Panc1 (cell line): ENCODE measurements at regions not wholly inside any gene's neighbourhood (a gene's known extent, or its start where the extent isn't known, plus 50 kb on each side); places are given as distances from the start of the nearest gene placed in this dataset.

Experiments
- ATAC-seq: fragments of 200-7000 bp; cut with Tn5 transposase; 2 replicates; pipeline ENCODE4 v1.9.1; 2020; ENCODE audit warnings: mild to moderate bottlenecking, moderate library complexity
- BruUV-seq: library from RNA; stranded (reverse); fragments of 400-500 nt; replicated peaks from 2 replicates; lab custom pipeline; 2021; lab: Mats Ljungman, UMichigan
- CTCF ChIA-PET: fragments of 300-600 bp; sonication (Branson Sonifier 250); formaldehyde crosslinking; loops from one replicate; lab custom pipeline; 2022; ENCODE audit warnings: antibody characterized with exemption; lab: Charles Lee
- POLR2A ChIA-PET: fragments of 300-600 bp; sonication (Branson Sonifier 250); formaldehyde crosslinking; loops from one replicate; lab custom pipeline; 2022; ENCODE audit warnings: antibody characterized with exemption; lab: Charles Lee
- DNase-seq: peaks from one replicate; pipeline ENCODE4 v3.0.0-alpha.2; 2010; ENCODE audit warnings: low read depth, low spot score
- H3K27ac ChIP-seq: 2 replicates; pipeline ENCODE4 v1.5.1; 2011; ENCODE audit warnings: mild to moderate bottlenecking, low read length, inconsistent platforms
- H3K27me3 ChIP-seq: fragments of 200-500 bp; sonication (Bioruptor generic); 2 replicates; pipeline ENCODE4 v1.6.0; 2014; ENCODE audit warnings: low read length, inconsistent platforms; ENCODE audit not compliant: control insufficient read depth, insufficient read depth
- H3K36me3 ChIP-seq: fragments of 200-500 bp; sonication (Bioruptor generic); 2 replicates; pipeline ENCODE4 v1.5.1; 2014; ENCODE audit warnings: inconsistent platforms, mild to moderate bottlenecking, low read length, moderate library complexity; ENCODE audit not compliant: control insufficient read depth, insufficient read depth
- H3K4me1 ChIP-seq: 2 replicates; pipeline ENCODE4 v1.5.1; 2011; ENCODE audit warnings: inconsistent platforms, mild to moderate bottlenecking, low read length, moderate library complexity; ENCODE audit not compliant: control insufficient read depth, insufficient read depth
- H3K4me3 ChIP-seq, 2 experiments: 2 replicates each; pipeline ENCODE4 v1.5.1; 2011 to 2012; ENCODE audit warnings: low read depth in 2 of 2, low read length in 2 of 2, mild to moderate bottlenecking in 2 of 2, inconsistent platforms in 1 of 2, moderate library complexity in 1 of 2
- H3K9me3 ChIP-seq: fragments of 200-500 bp; sonication (Bioruptor generic); 2 replicates; pipeline ENCODE4 v1.5.1; 2014; ENCODE audit warnings: low read depth, mild to moderate bottlenecking, inconsistent platforms, low read length, moderate library complexity; ENCODE audit not compliant: control insufficient read depth, insufficient read depth
- POLR2AphosphoS5 ChIP-seq: IDR thresholded peaks from 2 replicates; pipeline ENCODE4 v1.6.1; 2012; ENCODE audit warnings: mild to moderate bottlenecking, low read depth, low read length, moderate library complexity
- REST ChIP-seq, 2 experiments: IDR thresholded peaks; 2 replicates each; pipeline ENCODE4 v1.6.1; 2011 to 2012; ENCODE audit warnings: low read depth in 2 of 2, control low read depth in 1 of 2, low read length in 1 of 2, mild to moderate bottlenecking in 1 of 2, moderate library complexity in 1 of 2; ENCODE audit not compliant: insufficient read depth in 1 of 2
- SIN3A ChIP-seq: IDR thresholded peaks from 2 replicates; pipeline ENCODE4 v1.6.1; 2012; ENCODE audit warnings: low read depth, mild to moderate bottlenecking, low read length, moderate library complexity, borderline replicate concordance; ENCODE audit not compliant: insufficient read depth
- TCF7L2 ChIP-seq: IDR thresholded peaks from 2 replicates; pipeline ENCODE4 v1.6.1; 2011; ENCODE audit warnings: mild to moderate bottlenecking, low read depth, low read length, inconsistent platforms
- in situ Hi-C: cut with HindIII; loops from 2 replicates; pipeline ENCODE4 v1.10.0; 2016; ENCODE audit warnings: low sequenced_read_pairs, low pct_unique_long_range_greater_than_20kb
- intact Hi-C: fragments of 100-400 bp; cut with micrococcal nuclease; formaldehyde crosslinking; loops from one replicate; pipeline ENCODE4 v1.10.0; 2022; ENCODE audit not compliant: unreplicated experiment
- TF ChIP-seq, protein P1 (sequence below): fragments of 450-650 bp; IDR thresholded peaks from 2 replicates; pipeline ENCODE4 v1.5.1; 2017; ENCODE audit warnings: mild to moderate bottlenecking

- ATAC-seq (no peak), DNase-seq (no peak)
- intact Hi-C loops, result no loop called here
- H3K27me3 ChIP-seq, result no peaks in the 10 kb centered on the region
- no peaks in the 10 kb centered on the region for H3K36me3 ChIP-seq
- H3K4me1 ChIP-seq, result peaks cover 10% of the 10 kb centered on the region
- no TSS peak for BruUV-seq
- H3K4me3 ChIP-seq, result no peak overlapping the region
- TF ChIP-seq SIN3A, result no peak
- TF ChIP-seq TCF7L2, result no peak
- TF ChIP-seq POLR2AphosphoS5, result no peak
- TF ChIP-seq REST (IDR thresholded peaks at IDR 0.05; ENCODE audit: insufficient read depth in 1 of 2, low read depth in 2 of 2, low read length in 1 of 2), result no peak
- TF ChIP-seq, protein P1, sequence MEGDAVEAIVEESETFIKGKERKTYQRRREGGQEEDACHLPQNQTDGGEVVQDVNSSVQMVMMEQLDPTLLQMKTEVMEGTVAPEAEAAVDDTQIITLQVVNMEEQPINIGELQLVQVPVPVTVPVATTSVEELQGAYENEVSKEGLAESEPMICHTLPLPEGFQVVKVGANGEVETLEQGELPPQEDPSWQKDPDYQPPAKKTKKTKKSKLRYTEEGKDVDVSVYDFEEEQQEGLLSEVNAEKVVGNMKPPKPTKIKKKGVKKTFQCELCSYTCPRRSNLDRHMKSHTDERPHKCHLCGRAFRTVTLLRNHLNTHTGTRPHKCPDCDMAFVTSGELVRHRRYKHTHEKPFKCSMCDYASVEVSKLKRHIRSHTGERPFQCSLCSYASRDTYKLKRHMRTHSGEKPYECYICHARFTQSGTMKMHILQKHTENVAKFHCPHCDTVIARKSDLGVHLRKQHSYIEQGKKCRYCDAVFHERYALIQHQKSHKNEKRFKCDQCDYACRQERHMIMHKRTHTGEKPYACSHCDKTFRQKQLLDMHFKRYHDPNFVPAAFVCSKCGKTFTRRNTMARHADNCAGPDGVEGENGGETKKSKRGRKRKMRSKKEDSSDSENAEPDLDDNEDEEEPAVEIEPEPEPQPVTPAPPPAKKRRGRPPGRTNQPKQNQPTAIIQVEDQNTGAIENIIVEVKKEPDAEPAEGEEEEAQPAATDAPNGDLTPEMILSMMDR, result no peak
- in situ Hi-C loops, result no loop called here
- ChIA-PET CTCF (no interaction called here), POLR2A (interaction anchor here (0.7 kb wide), 1 partner anchor 232 kb away, joined by 4 read pairs; no protein-coding TSS in a partner anchor)
- no peaks in the 10 kb centered on the region for H3K9me3 ChIP-seq
- H3K27ac ChIP-seq, result no peak overlapping the region
Measured at GRCh38 chr11:119787074-119787461, 58.1 kb upstream of the NECTIN1 start.

DNA sequence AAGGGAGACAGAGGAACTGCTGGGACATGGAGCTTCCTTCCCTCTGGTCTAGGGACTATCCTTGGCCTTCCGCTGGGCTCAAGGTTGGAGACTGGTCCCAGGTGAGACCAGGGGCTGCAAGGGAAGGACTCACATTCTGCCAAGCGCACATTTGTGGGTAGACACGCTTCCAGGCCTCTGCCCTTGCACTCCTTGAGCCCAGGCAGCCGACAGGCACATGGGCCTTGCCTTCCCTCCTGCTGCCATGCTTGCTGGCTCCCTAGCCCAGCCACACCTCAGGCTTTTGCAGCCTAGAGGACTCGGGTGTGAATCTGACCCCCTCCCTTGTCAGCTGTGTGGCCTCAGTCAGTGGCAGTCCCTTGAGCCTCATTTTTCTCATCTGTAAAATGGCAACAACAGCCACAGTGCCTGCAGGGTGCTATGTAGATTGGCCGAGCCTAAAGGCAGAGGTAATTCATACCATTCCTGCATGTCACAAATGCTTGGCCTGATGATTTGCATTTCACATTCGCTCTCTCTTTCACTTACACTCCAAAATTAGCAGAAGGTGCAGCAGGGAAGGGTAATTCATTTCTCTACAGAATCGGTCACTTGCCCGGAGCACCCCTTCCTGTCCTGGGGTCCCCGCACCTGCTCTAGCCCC, 57.6 kb upstream of the NECTIN1 start:
- POLR2A ChIA-PET, result no interaction called here
- in situ Hi-C loops, result no loop called here

GRCh38 chr11:119785131-119785530, 56.1 kb upstream of the NECTIN1 start:
- Histone ChIP-seq H3K9me3 (no peaks in the 10 kb centered on the region), H3K27me3 (peaks cover 3% of the 10 kb centered on the region; the same call in 1 of the 2 replicates), H3K4me3 (no peak overlapping the region), H3K27ac (no peak overlapping the region), H3K36me3 (no peaks in the 10 kb centered on the region), H3K4me1 (no peaks in the 10 kb centered on the region)
- CTCF ChIA-PET, result no interaction called here
- BruUV-seq, result no TSS peak
- intact Hi-C loops (no loop called here), in situ Hi-C loops (no loop called here)
- DNase-seq (no peak), ATAC-seq (no peak)
- TF ChIP-seq SIN3A (no peak), POLR2AphosphoS5 (no peak), TCF7L2 (no peak), REST (IDR thresholded peaks at IDR 0.05; ENCODE audit: insufficient read depth in 1 of 2, low read depth in 2 of 2, low read length in 1 of 2) (no peak)
- TF ChIP-seq, protein P1, result no peak
- POLR2A ChIA-PET, result no interaction called here

More for the DNA sequence above, 57.6 kb upstream of the NECTIN1 start:
- no peak overlapping the region for H3K27ac ChIP-seq
- DNase-seq (no peak), ATAC-seq (no peak)
- H3K36me3 ChIP-seq, result no peaks in the 10 kb centered on the region
- BruUV-seq, result no TSS peak
- TF ChIP-seq TCF7L2, result no peak
- CTCF ChIA-PET, result no interaction called here
- no peaks in the 10 kb centered on the region for H3K27me3 ChIP-seq
- intact Hi-C loops, result no loop called here
- H3K9me3 ChIP-seq, result no peaks in the 10 kb centered on the region
- no peak overlapping the region for H3K4me3 ChIP-seq
- H3K4me1 ChIP-seq, result peaks cover 7% of the 10 kb centered on the region
